ENCODE measurements at regions not wholly inside any gene's neighbourhood (a gene's known extent, or its start where the extent isn't known, plus 50 kb on each side); places are given as distances from the start of the nearest gene placed in this dataset.

DNA sequence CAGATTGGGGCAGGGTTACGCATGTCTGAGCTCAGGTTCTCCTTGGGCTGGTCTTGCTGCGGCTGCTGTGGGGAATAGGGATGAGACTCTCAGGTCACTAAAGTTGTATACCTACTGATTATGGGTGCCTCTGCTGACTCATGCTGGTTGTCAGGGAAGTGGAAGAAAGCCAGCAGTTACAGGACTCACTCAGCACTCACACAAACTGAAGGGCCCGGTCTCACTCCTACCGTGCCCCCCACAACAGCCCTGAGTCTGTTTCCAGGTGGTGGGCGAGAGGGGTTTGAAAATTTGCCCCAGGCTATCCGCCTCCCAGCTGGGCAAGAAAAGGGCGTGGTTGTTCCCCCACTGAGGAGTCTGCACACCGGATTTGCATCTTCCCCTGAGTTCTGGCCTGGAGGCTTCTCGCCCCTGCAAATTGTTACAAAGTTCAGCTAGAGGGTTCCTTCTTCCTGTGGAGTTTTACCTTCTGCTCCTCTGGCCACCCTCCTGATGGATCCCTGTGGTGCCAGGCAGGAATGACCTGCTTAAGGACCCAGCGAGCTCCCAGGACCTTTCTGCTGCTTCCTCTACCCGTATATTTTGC is 659.2 kb downstream of the HDGFL1 start:
- ChIA-PET POLR2A (no interaction called here), RAD21 (ENCODE audit: low non-redundant PET in 1 of 2, low total read pairs in 2 of 2, uncharacterized antibody in 2 of 2, unreplicated experiment in 2 of 2) (no interaction called here), CTCF (no interaction called here)
- Histone ChIP-seq H3K79me2 (ENCODE audit: insufficient read depth, low read length) (no peaks in the 10 kb centered on the region), H4K20me1 (ENCODE audit: insufficient read depth) (no peaks in the 10 kb centered on the region), H3K4me2 (ENCODE audit: low read length) (no peak overlapping the region), H3K4me1 (ENCODE audit: control insufficient read depth in 1 of 2, insufficient read depth in 2 of 2, low read length in 2 of 2) (no peaks in the 10 kb centered on the region; a peak in 1 of 4 replicates), H3K9ac (ENCODE audit: low read length) (no peak overlapping the region), H3K27ac (ENCODE audit: low read depth, low read length) (no peak overlapping the region), H2AFZ (ENCODE audit: low read depth, low read length, poor library complexity, severe bottlenecking) (no peak overlapping the region), H3K4me3 (replicated peaks in 1 of 2; ENCODE audit: low read depth in 1 of 2, low read length in 2 of 2) (no peak overlapping the region), H3K36me3 (ENCODE audit: control insufficient read depth in 1 of 2, insufficient read depth in 2 of 2, low read length in 2 of 2) (no peaks in the 10 kb centered on the region), H3K27me3 (ENCODE audit: insufficient read depth, low read length) (no peaks in the 10 kb centered on the region), H3K9me2 (ENCODE audit: insufficient read depth) (no peaks in the 10 kb centered on the region), H3K9me3 (ENCODE audit: control insufficient read depth in 1 of 2, insufficient read depth in 1 of 2, low read depth in 1 of 2, low read length in 2 of 2) (no peaks in the 10 kb centered on the region; a peak in 1 of 4 replicates)
- no peak for ATAC-seq
- no TSS peak for BruUV-seq (replicated peaks)
- TF ChIP-seq CEBPB (IDR thresholded peaks at IDR 0.05; ENCODE audit: low read depth), result no peak
- no peak for TF ChIP-seq SRF (IDR thresholded peaks at IDR 0.05; ENCODE audit: low read depth)
- TF ChIP-seq, protein P1, sequence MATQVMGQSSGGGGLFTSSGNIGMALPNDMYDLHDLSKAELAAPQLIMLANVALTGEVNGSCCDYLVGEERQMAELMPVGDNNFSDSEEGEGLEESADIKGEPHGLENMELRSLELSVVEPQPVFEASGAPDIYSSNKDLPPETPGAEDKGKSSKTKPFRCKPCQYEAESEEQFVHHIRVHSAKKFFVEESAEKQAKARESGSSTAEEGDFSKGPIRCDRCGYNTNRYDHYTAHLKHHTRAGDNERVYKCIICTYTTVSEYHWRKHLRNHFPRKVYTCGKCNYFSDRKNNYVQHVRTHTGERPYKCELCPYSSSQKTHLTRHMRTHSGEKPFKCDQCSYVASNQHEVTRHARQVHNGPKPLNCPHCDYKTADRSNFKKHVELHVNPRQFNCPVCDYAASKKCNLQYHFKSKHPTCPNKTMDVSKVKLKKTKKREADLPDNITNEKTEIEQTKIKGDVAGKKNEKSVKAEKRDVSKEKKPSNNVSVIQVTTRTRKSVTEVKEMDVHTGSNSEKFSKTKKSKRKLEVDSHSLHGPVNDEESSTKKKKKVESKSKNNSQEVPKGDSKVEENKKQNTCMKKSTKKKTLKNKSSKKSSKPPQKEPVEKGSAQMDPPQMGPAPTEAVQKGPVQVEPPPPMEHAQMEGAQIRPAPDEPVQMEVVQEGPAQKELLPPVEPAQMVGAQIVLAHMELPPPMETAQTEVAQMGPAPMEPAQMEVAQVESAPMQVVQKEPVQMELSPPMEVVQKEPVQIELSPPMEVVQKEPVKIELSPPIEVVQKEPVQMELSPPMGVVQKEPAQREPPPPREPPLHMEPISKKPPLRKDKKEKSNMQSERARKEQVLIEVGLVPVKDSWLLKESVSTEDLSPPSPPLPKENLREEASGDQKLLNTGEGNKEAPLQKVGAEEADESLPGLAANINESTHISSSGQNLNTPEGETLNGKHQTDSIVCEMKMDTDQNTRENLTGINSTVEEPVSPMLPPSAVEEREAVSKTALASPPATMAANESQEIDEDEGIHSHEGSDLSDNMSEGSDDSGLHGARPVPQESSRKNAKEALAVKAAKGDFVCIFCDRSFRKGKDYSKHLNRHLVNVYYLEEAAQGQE (IDR thresholded peaks at IDR 0.05; ENCODE audit: low read depth), result no peak
- no peak for TF ChIP-seq FOSL1 (IDR thresholded peaks at IDR 0.05; ENCODE audit: low read depth)
- no peak for TF ChIP-seq ZFX (IDR thresholded peaks at IDR 0.05)
- TF ChIP-seq JUND (IDR thresholded peaks at IDR 0.05), result no peak
- no peak for TF ChIP-seq YY1 (IDR thresholded peaks at IDR 0.05; ENCODE audit: extremely low read depth, insufficient replicate concordance, low read depth, low read length)
- TF ChIP-seq SIN3A (IDR thresholded peaks at IDR 0.05; ENCODE audit: low read depth), result no peak
- TF ChIP-seq ELF1 (IDR thresholded peaks at IDR 0.05; ENCODE audit: borderline replicate concordance, low read depth), result no peak
- TF ChIP-seq, protein P2, sequence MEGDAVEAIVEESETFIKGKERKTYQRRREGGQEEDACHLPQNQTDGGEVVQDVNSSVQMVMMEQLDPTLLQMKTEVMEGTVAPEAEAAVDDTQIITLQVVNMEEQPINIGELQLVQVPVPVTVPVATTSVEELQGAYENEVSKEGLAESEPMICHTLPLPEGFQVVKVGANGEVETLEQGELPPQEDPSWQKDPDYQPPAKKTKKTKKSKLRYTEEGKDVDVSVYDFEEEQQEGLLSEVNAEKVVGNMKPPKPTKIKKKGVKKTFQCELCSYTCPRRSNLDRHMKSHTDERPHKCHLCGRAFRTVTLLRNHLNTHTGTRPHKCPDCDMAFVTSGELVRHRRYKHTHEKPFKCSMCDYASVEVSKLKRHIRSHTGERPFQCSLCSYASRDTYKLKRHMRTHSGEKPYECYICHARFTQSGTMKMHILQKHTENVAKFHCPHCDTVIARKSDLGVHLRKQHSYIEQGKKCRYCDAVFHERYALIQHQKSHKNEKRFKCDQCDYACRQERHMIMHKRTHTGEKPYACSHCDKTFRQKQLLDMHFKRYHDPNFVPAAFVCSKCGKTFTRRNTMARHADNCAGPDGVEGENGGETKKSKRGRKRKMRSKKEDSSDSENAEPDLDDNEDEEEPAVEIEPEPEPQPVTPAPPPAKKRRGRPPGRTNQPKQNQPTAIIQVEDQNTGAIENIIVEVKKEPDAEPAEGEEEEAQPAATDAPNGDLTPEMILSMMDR (IDR thresholded peaks at IDR 0.05 in 2 of 3, conservative IDR thresholded peaks at IDR 0.05 in 1 of 3; ENCODE audit: borderline replicate concordance in 1 of 3, insufficient read depth in 1 of 3, low read depth in 2 of 3, low read length in 2 of 3), result no peak
- TF ChIP-seq, protein P3, sequence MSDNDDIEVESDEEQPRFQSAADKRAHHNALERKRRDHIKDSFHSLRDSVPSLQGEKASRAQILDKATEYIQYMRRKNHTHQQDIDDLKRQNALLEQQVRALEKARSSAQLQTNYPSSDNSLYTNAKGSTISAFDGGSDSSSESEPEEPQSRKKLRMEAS (IDR thresholded peaks at IDR 0.05), result no peak
- DNase-seq (ENCODE audit: low read depth, low spot score), result no peak
- intact Hi-C loops (cut with micrococcal nuclease), result no loop called here
